Hepatocyte (in vitro differentiated cells): ENCODE measurements at regions not wholly inside any gene's neighbourhood (a gene's known extent, or its start where the extent isn't known, plus 50 kb on each side); places are given as distances from the start of the nearest gene placed in this dataset.

Experiments
- EZH2 ChIP-seq: fragments of 200-600 bp; sonication (generic); IDR thresholded peaks from 2 replicates; pipeline ENCODE4 v1.6.1; 2016; ENCODE audit warnings: antibody characterized with exemption, mild to moderate bottlenecking, borderline replicate concordance
- EZH2phosphoT487 ChIP-seq: fragments of 200-600 bp; sonication (generic); IDR thresholded peaks from one replicate; pipeline ENCODE4 v1.6.1; 2018; ENCODE audit warnings: antibody characterized with exemption, mild to moderate bottlenecking, low read depth, moderate library complexity; ENCODE audit not compliant: unreplicated experiment, severe bottlenecking
- TF ChIP-seq, protein P1 (sequence below): fragments of 200-600 bp; sonication (generic); IDR thresholded peaks from 2 replicates; pipeline ENCODE4 v1.5.1; 2016; ENCODE audit warnings: antibody characterized with exemption, mild to moderate bottlenecking; ENCODE audit not compliant: poor library complexity

DNA sequence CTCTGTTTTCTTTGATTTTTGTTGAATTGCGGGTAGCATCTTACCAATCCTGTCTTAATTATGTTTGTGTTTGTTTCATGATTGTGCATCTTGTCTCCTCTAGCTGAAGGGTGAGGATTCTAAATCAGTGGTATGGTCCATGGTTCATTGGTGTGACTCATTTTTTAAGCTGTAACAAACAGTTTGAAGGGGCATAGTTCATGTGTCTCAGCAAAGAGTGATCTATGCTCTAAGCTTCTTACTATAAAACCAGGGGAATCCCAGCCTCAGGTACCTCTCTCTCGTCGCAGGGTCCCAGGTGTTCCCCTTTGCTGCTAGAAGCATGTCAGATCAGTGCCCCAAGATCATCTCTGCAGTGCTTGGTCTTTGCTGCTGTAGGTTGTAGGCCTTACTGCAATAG, 100.1 kb downstream of the OTUD1 start:
- TF ChIP-seq, protein P1, sequence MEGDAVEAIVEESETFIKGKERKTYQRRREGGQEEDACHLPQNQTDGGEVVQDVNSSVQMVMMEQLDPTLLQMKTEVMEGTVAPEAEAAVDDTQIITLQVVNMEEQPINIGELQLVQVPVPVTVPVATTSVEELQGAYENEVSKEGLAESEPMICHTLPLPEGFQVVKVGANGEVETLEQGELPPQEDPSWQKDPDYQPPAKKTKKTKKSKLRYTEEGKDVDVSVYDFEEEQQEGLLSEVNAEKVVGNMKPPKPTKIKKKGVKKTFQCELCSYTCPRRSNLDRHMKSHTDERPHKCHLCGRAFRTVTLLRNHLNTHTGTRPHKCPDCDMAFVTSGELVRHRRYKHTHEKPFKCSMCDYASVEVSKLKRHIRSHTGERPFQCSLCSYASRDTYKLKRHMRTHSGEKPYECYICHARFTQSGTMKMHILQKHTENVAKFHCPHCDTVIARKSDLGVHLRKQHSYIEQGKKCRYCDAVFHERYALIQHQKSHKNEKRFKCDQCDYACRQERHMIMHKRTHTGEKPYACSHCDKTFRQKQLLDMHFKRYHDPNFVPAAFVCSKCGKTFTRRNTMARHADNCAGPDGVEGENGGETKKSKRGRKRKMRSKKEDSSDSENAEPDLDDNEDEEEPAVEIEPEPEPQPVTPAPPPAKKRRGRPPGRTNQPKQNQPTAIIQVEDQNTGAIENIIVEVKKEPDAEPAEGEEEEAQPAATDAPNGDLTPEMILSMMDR: no peak
- TF ChIP-seq EZH2phosphoT487 (no peak), EZH2 (no peak)
